ENCODE measurements at regions not wholly inside any gene's neighbourhood (a gene's known extent, or its start where the extent isn't known, plus 50 kb on each side); places are given as distances from the start of the nearest gene placed in this dataset.

DNA sequence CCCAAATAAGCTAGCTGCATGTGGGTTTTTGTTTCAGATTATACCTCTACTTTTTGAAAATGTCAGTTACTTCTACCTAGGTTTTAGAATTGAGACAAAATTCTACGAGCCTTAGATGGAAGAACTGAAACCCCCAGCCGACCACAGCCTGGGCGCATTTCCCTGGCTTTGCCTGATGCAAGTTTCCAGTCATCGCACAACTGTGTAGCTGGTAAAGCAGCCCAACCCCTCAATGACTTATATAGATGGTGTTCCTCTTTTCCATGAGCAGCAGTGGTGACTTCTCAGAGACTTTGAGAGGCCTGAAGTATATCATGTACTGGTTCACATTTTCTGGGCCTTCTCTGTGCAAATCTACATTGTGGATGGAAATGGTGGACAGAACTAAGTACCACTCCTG, 515.4 kb upstream of the RAB6C start:
- TF ChIP-seq, protein P1, sequence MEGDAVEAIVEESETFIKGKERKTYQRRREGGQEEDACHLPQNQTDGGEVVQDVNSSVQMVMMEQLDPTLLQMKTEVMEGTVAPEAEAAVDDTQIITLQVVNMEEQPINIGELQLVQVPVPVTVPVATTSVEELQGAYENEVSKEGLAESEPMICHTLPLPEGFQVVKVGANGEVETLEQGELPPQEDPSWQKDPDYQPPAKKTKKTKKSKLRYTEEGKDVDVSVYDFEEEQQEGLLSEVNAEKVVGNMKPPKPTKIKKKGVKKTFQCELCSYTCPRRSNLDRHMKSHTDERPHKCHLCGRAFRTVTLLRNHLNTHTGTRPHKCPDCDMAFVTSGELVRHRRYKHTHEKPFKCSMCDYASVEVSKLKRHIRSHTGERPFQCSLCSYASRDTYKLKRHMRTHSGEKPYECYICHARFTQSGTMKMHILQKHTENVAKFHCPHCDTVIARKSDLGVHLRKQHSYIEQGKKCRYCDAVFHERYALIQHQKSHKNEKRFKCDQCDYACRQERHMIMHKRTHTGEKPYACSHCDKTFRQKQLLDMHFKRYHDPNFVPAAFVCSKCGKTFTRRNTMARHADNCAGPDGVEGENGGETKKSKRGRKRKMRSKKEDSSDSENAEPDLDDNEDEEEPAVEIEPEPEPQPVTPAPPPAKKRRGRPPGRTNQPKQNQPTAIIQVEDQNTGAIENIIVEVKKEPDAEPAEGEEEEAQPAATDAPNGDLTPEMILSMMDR (IDR thresholded peaks at IDR 0.05): no peak
- no peak for TF ChIP-seq POLR2A (IDR thresholded peaks at IDR 0.05)

Data from right lobe of liver (tissue), 4 donors.